ENCODE measurements at regions not wholly inside any gene's neighbourhood (a gene's known extent, or its start where the extent isn't known, plus 50 kb on each side); places are given as distances from the start of the nearest gene placed in this dataset.

DNA sequence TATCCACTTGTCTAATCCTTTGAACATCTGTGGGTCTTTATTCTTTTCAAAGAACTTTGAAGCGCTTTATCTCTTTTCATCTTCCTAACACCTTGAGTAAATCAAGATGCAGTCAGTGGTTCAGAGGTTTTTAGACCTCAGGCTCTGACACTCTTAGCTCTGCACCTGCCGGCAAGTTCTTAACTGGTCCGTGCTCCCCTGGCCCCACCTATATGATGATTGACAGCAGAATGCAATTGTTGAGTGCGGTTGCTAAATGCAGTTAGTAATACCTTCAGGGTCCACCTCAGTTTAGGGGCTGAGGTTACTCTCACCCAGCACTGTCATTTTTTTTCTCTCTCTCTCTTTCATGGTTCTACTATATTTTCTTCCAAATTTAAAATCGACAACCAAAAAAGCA is 854.2 kb upstream of the AUTS2 start:
- H4K20me1 ChIP-seq (ENCODE audit: insufficient read depth, low read length), result no peaks in the 10 kb centered on the region
- no peaks in the 10 kb centered on the region for H3K4me1 ChIP-seq (ENCODE audit: insufficient read depth, low read length)
- H3K4me2 ChIP-seq (ENCODE audit: insufficient read depth, low read length), result no peak overlapping the region
- no peak overlapping the region for H3K27ac ChIP-seq (ENCODE audit: low read depth, low read length)
- H3K27me3 ChIP-seq (ENCODE audit: insufficient read depth, low read length), result no peaks in the 10 kb centered on the region
- no peak overlapping the region for H3K4me3 ChIP-seq (ENCODE audit: insufficient read depth, low read length)
- no peak overlapping the region for H2AFZ ChIP-seq (ENCODE audit: low read length)
- H3K36me3 ChIP-seq (ENCODE audit: insufficient read depth, low read length), result no peaks in the 10 kb centered on the region
- no peaks in the 10 kb centered on the region for H3K79me2 ChIP-seq (ENCODE audit: insufficient read depth, low read length)
- no peak for DNase-seq (ENCODE audit: insufficient read length, low spot score, missing footprints)
- no peaks in the 10 kb centered on the region for H3K9me3 ChIP-seq (ENCODE audit: low read depth, low read length)
- TF ChIP-seq, protein P1, sequence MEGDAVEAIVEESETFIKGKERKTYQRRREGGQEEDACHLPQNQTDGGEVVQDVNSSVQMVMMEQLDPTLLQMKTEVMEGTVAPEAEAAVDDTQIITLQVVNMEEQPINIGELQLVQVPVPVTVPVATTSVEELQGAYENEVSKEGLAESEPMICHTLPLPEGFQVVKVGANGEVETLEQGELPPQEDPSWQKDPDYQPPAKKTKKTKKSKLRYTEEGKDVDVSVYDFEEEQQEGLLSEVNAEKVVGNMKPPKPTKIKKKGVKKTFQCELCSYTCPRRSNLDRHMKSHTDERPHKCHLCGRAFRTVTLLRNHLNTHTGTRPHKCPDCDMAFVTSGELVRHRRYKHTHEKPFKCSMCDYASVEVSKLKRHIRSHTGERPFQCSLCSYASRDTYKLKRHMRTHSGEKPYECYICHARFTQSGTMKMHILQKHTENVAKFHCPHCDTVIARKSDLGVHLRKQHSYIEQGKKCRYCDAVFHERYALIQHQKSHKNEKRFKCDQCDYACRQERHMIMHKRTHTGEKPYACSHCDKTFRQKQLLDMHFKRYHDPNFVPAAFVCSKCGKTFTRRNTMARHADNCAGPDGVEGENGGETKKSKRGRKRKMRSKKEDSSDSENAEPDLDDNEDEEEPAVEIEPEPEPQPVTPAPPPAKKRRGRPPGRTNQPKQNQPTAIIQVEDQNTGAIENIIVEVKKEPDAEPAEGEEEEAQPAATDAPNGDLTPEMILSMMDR (IDR thresholded peaks at IDR 0.05; ENCODE audit: extremely low read depth, low read depth, low read length), result no peak

DNA sequence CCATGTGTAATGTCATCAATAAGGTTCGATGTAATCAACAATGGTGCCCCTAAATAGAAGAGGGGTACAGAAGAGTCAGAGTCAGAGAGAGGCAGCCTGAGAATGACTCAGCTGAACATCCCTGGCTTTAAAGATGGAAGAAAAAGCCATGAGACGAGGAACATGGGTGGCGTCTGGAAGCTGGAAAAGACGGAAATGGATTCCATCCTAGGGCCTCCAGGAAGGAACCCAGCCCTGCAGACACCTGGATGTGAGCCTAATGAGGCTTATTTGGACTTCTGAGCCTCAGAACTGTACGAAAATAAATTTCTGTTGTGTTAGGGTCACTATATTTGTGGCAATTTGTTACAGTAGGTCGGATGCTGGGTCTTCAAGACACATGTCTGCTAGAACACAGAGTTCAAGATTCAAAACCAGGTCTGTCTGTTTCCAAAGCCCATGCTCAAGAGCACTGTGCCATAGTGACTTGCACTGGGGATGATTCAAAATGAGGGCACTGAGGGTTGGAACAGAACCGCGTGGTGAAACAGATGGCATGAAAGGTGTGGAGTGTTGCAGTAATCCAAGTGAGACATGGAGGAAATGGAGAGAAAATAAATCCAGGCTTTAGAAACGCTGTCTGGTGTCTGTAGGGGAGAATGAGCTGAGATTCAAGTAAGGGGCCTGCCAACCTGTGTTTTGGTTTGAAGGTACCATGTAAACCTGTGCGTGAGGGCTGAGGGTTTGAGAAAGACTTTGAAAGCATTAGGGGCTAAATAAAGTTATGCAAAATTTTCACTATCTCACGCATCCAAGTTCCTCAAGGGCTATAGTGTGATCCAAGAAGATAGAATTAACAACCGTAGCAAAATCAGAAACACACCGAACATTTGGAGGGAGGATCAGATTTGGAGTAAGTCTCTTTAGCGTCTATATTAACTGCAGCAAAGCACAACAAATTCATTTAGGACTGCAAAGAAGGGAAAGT is 849.1 kb upstream of the AUTS2 start:
- no peak overlapping the region for H2AFZ ChIP-seq (ENCODE audit: low read length)
- H3K27me3 ChIP-seq (ENCODE audit: insufficient read depth, low read length), result no peaks in the 10 kb centered on the region
- no peak for DNase-seq (ENCODE audit: insufficient read length, low spot score, missing footprints)
- no peaks in the 10 kb centered on the region for H4K20me1 ChIP-seq (ENCODE audit: insufficient read depth, low read length)
- no peaks in the 10 kb centered on the region for H3K9me3 ChIP-seq (ENCODE audit: low read depth, low read length)
- H3K79me2 ChIP-seq (ENCODE audit: insufficient read depth, low read length), result no peaks in the 10 kb centered on the region
- TF ChIP-seq, protein P1 (IDR thresholded peaks at IDR 0.05; ENCODE audit: extremely low read depth, low read depth, low read length), result no peak
- no peak overlapping the region for H3K4me3 ChIP-seq (ENCODE audit: insufficient read depth, low read length)
- no peak overlapping the region for H3K4me2 ChIP-seq (ENCODE audit: insufficient read depth, low read length)
- H3K4me1 ChIP-seq (ENCODE audit: insufficient read depth, low read length), result no peaks in the 10 kb centered on the region
- no peaks in the 10 kb centered on the region for H3K36me3 ChIP-seq (ENCODE audit: insufficient read depth, low read length)
- no peak overlapping the region for H3K27ac ChIP-seq (ENCODE audit: low read depth, low read length)

DNA sequence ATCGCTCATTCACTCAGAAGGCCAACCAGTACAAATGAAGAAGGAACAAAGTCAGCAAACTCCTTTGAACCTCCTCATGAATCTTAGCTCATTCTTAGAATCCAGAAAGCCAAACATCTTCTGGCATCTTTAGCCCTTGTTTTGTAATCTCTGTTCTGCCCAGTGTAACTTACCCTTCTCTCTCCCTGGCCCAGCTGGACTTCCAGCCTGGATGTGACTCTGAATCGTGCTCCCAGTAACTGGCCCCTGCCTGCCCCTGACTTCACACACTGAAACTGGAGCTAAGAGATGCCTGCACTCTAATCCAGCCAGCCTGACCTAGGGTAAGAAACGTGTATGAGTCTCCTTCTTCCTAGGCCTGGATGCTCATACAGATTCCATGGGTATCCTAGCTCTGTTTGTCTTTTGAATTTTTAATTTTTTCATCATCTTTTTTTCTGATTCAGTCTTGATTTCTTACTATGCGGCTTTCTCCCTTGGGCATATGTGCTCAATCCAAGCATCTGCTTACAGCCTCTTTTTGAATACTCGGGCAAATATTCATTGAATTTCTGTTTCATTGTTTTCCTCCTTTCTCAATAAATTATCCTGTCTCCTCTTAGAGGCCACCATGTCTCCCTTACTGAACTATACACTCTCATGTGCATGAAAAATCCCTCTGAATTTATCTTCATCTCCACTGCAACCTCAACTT is 845.6 kb upstream of the AUTS2 start:
- Histone ChIP-seq H3K27ac (ENCODE audit: low read depth, low read length) (no peak overlapping the region), H3K79me2 (ENCODE audit: insufficient read depth, low read length) (no peaks in the 10 kb centered on the region), H3K27me3 (ENCODE audit: insufficient read depth, low read length) (no peaks in the 10 kb centered on the region), H3K36me3 (ENCODE audit: insufficient read depth, low read length) (no peaks in the 10 kb centered on the region), H3K4me2 (ENCODE audit: insufficient read depth, low read length) (no peak overlapping the region), H3K4me3 (ENCODE audit: insufficient read depth, low read length) (no peak overlapping the region), H4K20me1 (ENCODE audit: insufficient read depth, low read length) (no peaks in the 10 kb centered on the region), H3K4me1 (ENCODE audit: insufficient read depth, low read length) (no peaks in the 10 kb centered on the region), H3K9me3 (ENCODE audit: low read depth, low read length) (no peaks in the 10 kb centered on the region), H2AFZ (ENCODE audit: low read length) (peak overlapping the region; percentile 29)
- TF ChIP-seq, protein P1 (IDR thresholded peaks at IDR 0.05; ENCODE audit: extremely low read depth, low read depth, low read length), result no peak
- no peak for DNase-seq (ENCODE audit: insufficient read length, low spot score, missing footprints)

DNA sequence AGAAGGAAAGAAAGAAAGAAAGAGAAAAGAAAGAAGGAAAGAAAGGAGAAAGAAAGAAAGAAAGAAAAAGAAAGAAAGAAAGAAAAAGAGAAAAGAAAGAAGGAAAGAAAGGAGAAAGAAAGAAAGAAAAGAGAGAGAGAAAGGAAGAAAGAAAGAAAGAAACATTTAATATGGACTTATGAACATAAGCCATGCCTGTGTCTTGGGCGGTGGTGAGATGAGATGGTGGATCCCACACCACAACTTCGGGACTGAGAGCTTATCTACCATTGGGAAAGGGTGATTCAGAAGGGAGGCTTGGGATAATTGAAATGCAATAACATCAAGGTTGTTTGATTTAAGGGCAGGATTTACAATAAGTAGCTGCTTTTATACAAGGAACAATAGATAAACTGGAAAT is 843.9 kb upstream of the AUTS2 start:
- TF ChIP-seq, protein P1 (IDR thresholded peaks at IDR 0.05; ENCODE audit: extremely low read depth, low read depth, low read length), result no peak

More for the DNA sequence above, 843.9 kb upstream of the AUTS2 start:
- H3K36me3 ChIP-seq (ENCODE audit: insufficient read depth, low read length), result no peaks in the 10 kb centered on the region
- no peaks in the 10 kb centered on the region for H3K4me1 ChIP-seq (ENCODE audit: insufficient read depth, low read length)
- no peaks in the 10 kb centered on the region for H3K27me3 ChIP-seq (ENCODE audit: insufficient read depth, low read length)
- H3K4me3 ChIP-seq (ENCODE audit: insufficient read depth, low read length), result no peak overlapping the region
- H3K79me2 ChIP-seq (ENCODE audit: insufficient read depth, low read length), result no peaks in the 10 kb centered on the region
- no peak overlapping the region for H3K27ac ChIP-seq (ENCODE audit: low read depth, low read length)
- H3K9me3 ChIP-seq (ENCODE audit: low read depth, low read length), result no peaks in the 10 kb centered on the region
- no peaks in the 10 kb centered on the region for H4K20me1 ChIP-seq (ENCODE audit: insufficient read depth, low read length)
- no peak overlapping the region for H3K4me2 ChIP-seq (ENCODE audit: insufficient read depth, low read length)
- no peak overlapping the region for H2AFZ ChIP-seq (ENCODE audit: low read length)
- peak; percentile 77 for DNase-seq (ENCODE audit: insufficient read length, low spot score, missing footprints)

Data from osteoblast (primary cell).